Right cardiac atrium (tissue), 5 donors: ENCODE measurements at regions not wholly inside any gene's neighbourhood (a gene's known extent, or its start where the extent isn't known, plus 50 kb on each side); places are given as distances from the start of the nearest gene placed in this dataset.

ENCODE experiments used
- ATAC-seq, 2 donors: fragments of 200-7000 bp; cut with Tn5 transposase; one replicate each; pipeline versions ENCODE4 v1.8.0 to v1.9.1; 2020; ENCODE audit warnings: moderate library complexity in 2 of 2, mild to moderate bottlenecking in 1 of 2
- DNase-seq, 3 donors: peaks; one replicate each; pipeline ENCODE4 v3.0.0-alpha.2; 2020
- H3K27ac ChIP-seq: one replicate; pipeline ENCODE4 v1.5.1; 2013; ENCODE audit warnings: mild to moderate bottlenecking, low read length, control low read depth, moderate library complexity
- H3K27me3 ChIP-seq: one replicate; pipeline ENCODE4 v1.6.1; 2013; ENCODE audit not compliant: control insufficient read depth, insufficient read depth
- H3K4me1 ChIP-seq: one replicate; pipeline ENCODE4 v1.6.1; 2013; ENCODE audit warnings: low read length; ENCODE audit not compliant: control insufficient read depth, insufficient read depth
- H3K4me3 ChIP-seq: one replicate; pipeline ENCODE4 v1.5.1; 2013; ENCODE audit warnings: low read length, control low read depth
- H3K9me3 ChIP-seq: one replicate; pipeline ENCODE4 v1.6.1; 2013; ENCODE audit warnings: low read length; ENCODE audit not compliant: control insufficient read depth
- WGBS: extraction: QIAGEN DNeasy Blood & Tissue Kit; methylation state at CpG from one replicate; pipeline ENCODE4 v1.1.7; 2013; 5-methylcytosine and 5-hydroxymethylcytosine counted together
- intact Hi-C, 4 donors: fragments of 100-400 bp; cut with DNase I; formaldehyde crosslinking; loops; one replicate each; pipeline versions ENCODE4 v1.11.0 to v1.14.0; 2022 to 2023
- donor health status: healthy with polysubstance abuse.
- donor health status: DM: no; HTN: yes; CAD: no.
- donor health status: DM: no; HTN: no; CAD: no.
- donor health status: DM: no; HTN: yes; CAD: no; lungs with severe emphysema.
- donor health status: DM: yes; HTN: yes; CAD: no.

DNA sequence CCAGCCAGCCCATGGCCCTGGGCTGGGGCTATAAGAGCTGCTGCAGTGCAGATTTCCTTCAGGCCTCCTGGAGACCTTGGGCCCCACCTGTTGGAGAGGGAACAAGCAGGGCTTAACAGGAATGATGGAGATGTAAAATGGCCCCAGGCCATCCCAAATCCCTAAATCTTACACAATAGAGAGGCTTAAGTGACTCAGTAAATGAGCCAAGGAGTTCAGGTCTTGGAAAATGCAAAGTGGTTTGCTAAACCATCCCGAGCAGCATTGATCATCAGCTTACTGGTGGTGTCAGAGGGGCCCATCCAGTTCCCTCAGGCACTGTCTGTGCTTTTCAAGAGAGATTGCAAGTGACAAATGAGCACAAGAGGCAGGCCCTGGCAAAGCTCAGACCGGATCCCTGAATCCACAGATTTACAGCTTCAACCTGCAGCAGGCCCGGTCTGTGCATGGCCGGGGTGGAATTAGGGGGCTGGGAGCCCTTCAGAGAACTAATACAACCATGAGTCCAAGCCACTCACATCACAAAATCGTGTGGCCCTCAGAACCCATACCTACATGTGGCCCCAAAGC lies 325.4 kb downstream of the UACA start:
- no peak overlapping the region for H3K4me3 ChIP-seq
- peaks cover 6% of the 10 kb centered on the region for H3K4me1 ChIP-seq
- WGBS: 82% methylated on average over 5 of the region's 5 CpGs
- H3K27me3 ChIP-seq: no peaks in the 10 kb centered on the region
- H3K27ac ChIP-seq: no peak overlapping the region
- no peak for ATAC-seq
- intact Hi-C loops: no loop called here
- DNase-seq: no peak
- no peaks in the 10 kb centered on the region for H3K9me3 ChIP-seq

- H3K4me1 ChIP-seq: peaks cover 6% of the 10 kb centered on the region
- no peak overlapping the region for H3K4me3 ChIP-seq
- no peaks in the 10 kb centered on the region for H3K27me3 ChIP-seq
- no peak for ATAC-seq
- no peak for DNase-seq
- no peak overlapping the region for H3K27ac ChIP-seq
- no peaks in the 10 kb centered on the region for H3K9me3 ChIP-seq
- WGBS: 97% methylated on average over 6 of the region's 6 CpGs
- intact Hi-C loops: no loop called here
Observed at GRCh38 chr15:70437089-70437488, 326.3 kb downstream of the UACA start.

DNA sequence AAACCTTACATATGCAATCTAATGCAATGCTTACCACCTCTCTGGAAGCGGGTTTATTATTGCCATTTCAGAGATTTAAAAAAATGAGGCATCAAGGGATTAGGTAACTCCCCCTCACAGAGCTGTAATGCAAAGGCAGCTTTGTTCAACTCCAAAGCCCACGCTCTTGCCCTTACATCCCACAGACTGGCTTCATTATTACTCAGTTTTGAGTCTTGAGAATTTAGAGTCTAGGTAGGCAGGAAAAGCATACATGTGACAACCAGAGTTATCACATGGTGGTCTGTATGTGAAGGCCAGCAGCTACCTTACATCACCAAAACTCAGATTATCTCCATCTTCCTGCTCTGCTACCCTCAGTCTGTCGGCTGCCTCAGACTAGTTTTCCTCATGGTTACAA lies 326.9 kb downstream of the UACA start:
- peaks cover 6% of the 10 kb centered on the region for H3K4me1 ChIP-seq
- DNase-seq (no peak), ATAC-seq (no peak)
- no peaks in the 10 kb centered on the region for H3K27me3 ChIP-seq
- intact Hi-C loops: no loop called here
- 94% methylated on average over 3 of the region's 3 CpGs for WGBS
- no peak overlapping the region for H3K27ac ChIP-seq
- H3K4me3 ChIP-seq: no peak overlapping the region
- H3K9me3 ChIP-seq: no peaks in the 10 kb centered on the region

GRCh38 chr15:70435872-70436271 lies 327.5 kb downstream of the UACA start:
- peaks cover 6% of the 10 kb centered on the region for H3K4me1 ChIP-seq
- 93% methylated on average over 2 of the region's 2 CpGs for WGBS
- no peak for ATAC-seq
- intact Hi-C loops: no loop called here
- no peaks in the 10 kb centered on the region for H3K9me3 ChIP-seq
- H3K4me3 ChIP-seq: no peak overlapping the region
- no peak overlapping the region for H3K27ac ChIP-seq
- DNase-seq: no peak
- H3K27me3 ChIP-seq: no peaks in the 10 kb centered on the region

- 76% methylated on average over 3 of the region's 3 CpGs for WGBS
- Histone ChIP-seq H3K4me3 (no peak overlapping the region), H3K9me3 (no peaks in the 10 kb centered on the region), H3K4me1 (peaks cover 6% of the 10 kb centered on the region), H3K27me3 (no peaks in the 10 kb centered on the region), H3K27ac (no peak overlapping the region)
- intact Hi-C loops: no loop called here
- DNase-seq (no peak), ATAC-seq (no peak)
Observed at GRCh38 chr15:70435369-70435768, 328.0 kb downstream of the UACA start.

GRCh38 chr15:70433586-70434324 lies 329.6 kb downstream of the UACA start:
- Histone ChIP-seq H3K27me3 (no peaks in the 10 kb centered on the region), H3K4me3 (no peak overlapping the region), H3K9me3 (peaks cover 2% of the 10 kb centered on the region), H3K4me1 (peaks cover 2% of the 10 kb centered on the region), H3K27ac (no peak overlapping the region)
- 62% methylated on average over 19 of the region's 19 CpGs for WGBS
- intact Hi-C loops: no loop called here
- DNase-seq: no peak
- no peak for ATAC-seq

DNA sequence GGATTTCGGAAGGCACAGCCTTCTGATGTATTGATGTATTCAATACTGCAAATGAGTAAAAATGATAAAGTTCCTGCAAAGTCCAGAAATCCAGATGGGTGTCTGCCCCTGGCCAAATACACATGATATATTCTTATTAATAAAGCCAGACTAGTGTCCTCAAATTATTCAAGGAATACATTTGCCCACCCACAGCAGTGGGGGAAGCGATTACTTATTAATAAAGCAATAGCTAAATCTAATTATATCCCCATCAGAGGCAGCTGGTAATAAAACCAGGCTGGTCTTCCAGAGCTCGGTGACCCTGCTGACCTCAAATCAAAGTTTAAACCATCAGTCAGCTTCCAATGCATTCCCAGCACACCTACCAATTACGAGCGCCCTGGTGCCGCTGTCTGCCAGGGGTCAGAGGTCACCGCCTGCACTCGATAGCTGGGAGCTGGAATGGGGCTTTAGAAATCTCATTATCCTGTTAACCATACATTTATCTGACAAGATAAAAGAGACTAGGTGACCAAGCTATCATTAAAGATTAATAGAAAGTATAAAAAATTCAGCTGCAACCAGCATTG lies 330.3 kb downstream of the UACA start:
- intact Hi-C loops: no loop called here
- no peaks in the 10 kb centered on the region for H3K27me3 ChIP-seq
- H3K27ac ChIP-seq: no peak overlapping the region
- 62% methylated on average over 8 of the region's 8 CpGs for WGBS
- H3K4me3 ChIP-seq: no peak overlapping the region
- H3K9me3 ChIP-seq: peaks cover 3% of the 10 kb centered on the region
- no peak for ATAC-seq
- peaks cover 2% of the 10 kb centered on the region for H3K4me1 ChIP-seq
- no peak for DNase-seq

GRCh38 chr15:70431854-70432253 lies 331.5 kb downstream of the UACA start:
- Histone ChIP-seq H3K9me3 (peaks cover 3% of the 10 kb centered on the region), H3K27ac (no peak overlapping the region), H3K4me3 (no peak overlapping the region), H3K4me1 (peaks cover 2% of the 10 kb centered on the region), H3K27me3 (no peaks in the 10 kb centered on the region)
- 85% methylated on average over 4 of the region's 4 CpGs for WGBS
- DNase-seq (no peak), ATAC-seq (no peak)
- intact Hi-C loops: no loop called here

DNA sequence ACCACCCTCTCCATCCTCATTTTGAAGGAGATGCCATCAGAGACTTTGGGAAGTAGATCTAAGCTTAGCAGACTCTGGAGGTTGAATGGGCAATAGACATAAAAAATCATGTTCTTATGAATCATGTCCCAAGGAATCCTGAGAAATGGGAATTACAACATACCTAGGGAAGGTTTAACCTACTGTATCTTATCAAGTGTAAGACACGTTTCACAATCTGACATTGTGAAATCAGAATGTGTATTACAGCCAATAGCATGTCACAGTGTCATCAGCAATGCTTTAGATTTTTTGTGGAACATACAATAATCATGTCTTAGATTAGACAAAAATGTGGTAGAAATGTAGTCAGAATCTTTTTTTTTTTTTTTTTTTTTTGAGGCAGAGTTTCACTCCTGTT lies 332.4 kb upstream of the TLE3 start:
- no peak overlapping the region for H3K4me3 ChIP-seq
- no peak overlapping the region for H3K27ac ChIP-seq
- 59% methylated on average over 1 of the region's 1 CpG for WGBS
- no peaks in the 10 kb centered on the region for H3K27me3 ChIP-seq
- DNase-seq (no peak), ATAC-seq (no peak)
- peaks cover 3% of the 10 kb centered on the region for H3K9me3 ChIP-seq
- H3K4me1 ChIP-seq: peaks cover 2% of the 10 kb centered on the region
- intact Hi-C loops: no loop called here

DNA sequence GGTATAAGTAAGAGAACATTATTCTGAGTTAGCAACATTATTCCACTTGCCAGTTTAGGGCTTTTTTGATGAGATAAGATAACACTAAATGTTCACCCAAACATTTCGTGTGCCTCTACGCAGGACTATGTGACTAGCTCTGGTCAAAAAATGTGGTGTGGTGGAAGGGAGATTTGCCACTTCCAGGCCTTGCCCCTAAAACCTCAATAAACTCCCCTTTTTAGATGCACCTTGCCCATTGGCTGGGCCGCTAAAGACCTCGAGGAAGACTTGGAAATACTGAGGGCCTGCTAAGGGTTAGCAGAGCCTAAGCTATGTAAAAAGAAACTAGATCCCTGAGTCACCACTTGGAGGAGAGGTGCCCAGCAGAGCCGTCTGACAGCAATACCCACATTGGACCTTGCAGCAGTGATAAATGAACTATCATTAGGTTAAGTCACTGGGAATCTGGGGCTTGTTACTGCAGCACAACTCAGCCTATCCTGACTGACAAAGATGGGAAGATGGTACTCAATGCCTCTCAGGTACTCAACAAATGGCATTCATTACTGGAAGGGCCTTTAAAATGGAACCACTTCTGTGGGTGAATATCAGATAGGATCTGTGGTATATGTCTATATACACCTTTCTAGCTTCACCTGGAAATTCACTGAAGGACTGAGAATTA lies 331.5 kb upstream of the TLE3 start:
- H3K4me1 ChIP-seq: peaks cover 1% of the 10 kb centered on the region
- 93% methylated on average over 5 of the region's 5 CpGs for WGBS
- intact Hi-C loops: no loop called here
- peaks cover 3% of the 10 kb centered on the region for H3K9me3 ChIP-seq
- no peak overlapping the region for H3K27ac ChIP-seq
- no peaks in the 10 kb centered on the region for H3K27me3 ChIP-seq
- DNase-seq (no peak), ATAC-seq (no peak)
- no peak overlapping the region for H3K4me3 ChIP-seq

DNA sequence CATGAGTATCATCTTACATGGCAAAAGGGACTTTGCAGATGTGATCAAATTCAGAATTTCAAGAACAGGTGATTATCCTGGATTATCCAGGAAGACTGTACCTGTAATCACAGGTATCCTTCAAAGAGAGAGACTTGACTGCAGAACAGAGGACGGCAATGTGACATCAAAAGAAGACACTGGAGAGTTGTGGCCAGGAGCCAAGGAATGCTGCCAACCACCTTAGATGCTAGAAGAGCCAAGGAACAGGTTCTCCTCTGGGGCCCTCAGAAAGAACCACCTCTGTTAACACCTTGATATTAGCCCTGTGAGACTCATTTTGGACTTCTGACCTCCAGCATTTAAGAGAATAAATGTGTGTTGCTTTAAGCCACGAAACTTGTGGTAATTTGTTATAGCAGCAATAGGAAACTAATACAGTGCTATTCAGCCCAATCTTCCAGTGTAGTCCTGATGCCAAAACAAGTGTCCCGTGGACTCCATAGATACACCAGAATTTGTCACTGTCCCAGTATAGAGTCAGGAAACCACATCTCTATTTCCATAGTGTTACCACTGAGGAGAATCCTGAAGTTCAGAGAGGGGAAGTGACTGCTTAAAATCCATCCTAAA lies 330.6 kb upstream of the TLE3 start:
- no peak for DNase-seq
- intact Hi-C loops: no loop called here
- H3K4me3 ChIP-seq: no peak overlapping the region
- H3K4me1 ChIP-seq: no peaks in the 10 kb centered on the region
- ATAC-seq: no peak
- WGBS: 91% methylated on average over 3 of the region's 3 CpGs
- H3K27me3 ChIP-seq: no peaks in the 10 kb centered on the region
- H3K9me3 ChIP-seq: peaks cover 3% of the 10 kb centered on the region
- no peak overlapping the region for H3K27ac ChIP-seq
